ENCODE measurements at regions not wholly inside any gene's neighbourhood (a gene's known extent, or its start where the extent isn't known, plus 50 kb on each side); places are given as distances from the start of the nearest gene placed in this dataset.
"Not testable (repeated sequence)": the region's sequence is repeated elsewhere in the genome, so short reads cannot be mapped to it uniquely, and the experiment has no call there.

GRCh38 chr7:110557136-110557535 lies 533.8 kb upstream of the LRRN3 start:
- no peak overlapping the region for H3K27ac ChIP-seq (replicated peaks in 1 of 4)
- H3K9me3 ChIP-seq: peaks cover 0 to 12% (median 0%) of the 10 kb centered on the region in 4 donors
- intact Hi-C loops (cut with DNase I): no loop called here
- DNase-seq (ENCODE audit: extremely low spot score): no peak
- H3K4me1 ChIP-seq: no peaks in the 10 kb centered on the region
- TF ChIP-seq EP300 (IDR thresholded peaks at IDR 0.05): no peak
- no peak for TF ChIP-seq CTCF (IDR thresholded peaks at IDR 0.05)
- no peak for TF ChIP-seq POLR2A (IDR thresholded peaks at IDR 0.05; ENCODE audit: low read depth)
- no peak for TF ChIP-seq POLR2AphosphoS5 (IDR thresholded peaks at IDR 0.05)
- no peak overlapping the region for H3K4me3 ChIP-seq
- no peaks in the 10 kb centered on the region for H3K27me3 ChIP-seq
- H3K36me3 ChIP-seq: no peaks in the 10 kb centered on the region
- 69% methylated on average over 2 of the region's 2 CpGs for WGBS

DNA sequence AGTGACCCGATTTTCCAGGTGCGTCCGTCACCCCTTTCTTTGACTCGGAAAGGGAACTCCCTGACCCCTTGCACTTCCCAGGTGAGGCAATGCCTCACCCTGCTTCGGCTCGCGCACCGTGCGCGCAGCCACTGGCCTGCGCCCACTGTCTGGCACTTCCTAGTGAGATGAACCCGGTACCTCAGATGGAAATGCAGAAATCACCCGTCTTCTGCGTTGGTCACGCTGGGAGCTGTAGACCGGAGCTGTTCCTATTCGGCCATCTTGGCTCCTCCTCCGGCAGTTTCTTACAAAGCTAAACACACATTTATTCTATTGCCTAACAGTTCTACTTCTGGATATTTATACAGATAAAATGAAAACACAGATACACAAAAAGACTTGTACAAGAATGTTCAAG lies 527.6 kb upstream of the LRRN3 start:
- intact Hi-C loops (cut with DNase I): not testable (repeated sequence)

GRCh38 chr7:110564246-110564645 lies 526.7 kb upstream of the LRRN3 start:
- no peak for DNase-seq (ENCODE audit: extremely low spot score)
- H3K27ac ChIP-seq (replicated peaks in 1 of 4): no peak overlapping the region
- peaks cover 0 to 15% (median 7%) of the 10 kb centered on the region in 4 donors for H3K4me1 ChIP-seq
- H3K36me3 ChIP-seq: no peaks in the 10 kb centered on the region
- no peak for TF ChIP-seq POLR2A (IDR thresholded peaks at IDR 0.05; ENCODE audit: low read depth)
- H3K9me3 ChIP-seq: no peaks in the 10 kb centered on the region
- no peaks in the 10 kb centered on the region for H3K27me3 ChIP-seq
- intact Hi-C loops (cut with DNase I): no loop called here
- no peak overlapping the region for H3K4me3 ChIP-seq

More for the DNA sequence above, 527.6 kb upstream of the LRRN3 start:
- DNase-seq (ENCODE audit: extremely low spot score); H3K27ac ChIP-seq (replicated peaks in 1 of 4); H3K9me3 ChIP-seq; H3K4me3 ChIP-seq; H3K36me3 ChIP-seq; H3K27me3 ChIP-seq: not testable (repeated sequence)
- peaks cover 0 to 15% (median 7%) of the 10 kb centered on the region in 4 donors for H3K4me1 ChIP-seq
- WGBS: 87% methylated on average over 8 of the region's 18 CpGs

- H3K9me3 ChIP-seq: no peaks in the 10 kb centered on the region
- H3K4me1 ChIP-seq: peaks cover 0 to 15% (median 7%) of the 10 kb centered on the region in 4 donors
- intact Hi-C loops (cut with DNase I): no loop called here
- no peaks in the 10 kb centered on the region for H3K27me3 ChIP-seq
- H3K27ac ChIP-seq (replicated peaks in 1 of 4): no peak overlapping the region
- no peak for DNase-seq (ENCODE audit: extremely low spot score)
- no peaks in the 10 kb centered on the region for H3K36me3 ChIP-seq
- TF ChIP-seq CTCF (IDR thresholded peaks at IDR 0.05) (no peak), EP300 (IDR thresholded peaks at IDR 0.05) (no peak), POLR2AphosphoS5 (IDR thresholded peaks at IDR 0.05) (no peak), POLR2A (IDR thresholded peaks at IDR 0.05; ENCODE audit: low read depth) (no peak)
- 91% methylated on average over 3 of the region's 3 CpGs for WGBS
- no peak overlapping the region for H3K4me3 ChIP-seq
Measured at GRCh38 chr7:110568388-110568787, 522.5 kb upstream of the LRRN3 start.

- Histone ChIP-seq H3K27me3 (no peaks in the 10 kb centered on the region), H3K4me1 (peaks cover 0 to 13% (median 6%) of the 10 kb centered on the region in 4 donors), H3K36me3 (no peaks in the 10 kb centered on the region), H3K4me3 (no peak overlapping the region), H3K27ac (replicated peaks in 1 of 4) (no peak overlapping the region), H3K9me3 (no peaks in the 10 kb centered on the region)
- no peak for TF ChIP-seq CTCF (IDR thresholded peaks at IDR 0.05)
- TF ChIP-seq POLR2A (IDR thresholded peaks at IDR 0.05; ENCODE audit: low read depth): no peak
- no peak for TF ChIP-seq POLR2AphosphoS5 (IDR thresholded peaks at IDR 0.05)
- no peak for TF ChIP-seq EP300 (IDR thresholded peaks at IDR 0.05)
- DNase-seq (ENCODE audit: extremely low spot score): no peak
- 88% methylated on average over 6 of the region's 6 CpGs for WGBS
- intact Hi-C loops (cut with DNase I): no loop called here
Measured at GRCh38 chr7:110568932-110569331, 522.0 kb upstream of the LRRN3 start.

DNA sequence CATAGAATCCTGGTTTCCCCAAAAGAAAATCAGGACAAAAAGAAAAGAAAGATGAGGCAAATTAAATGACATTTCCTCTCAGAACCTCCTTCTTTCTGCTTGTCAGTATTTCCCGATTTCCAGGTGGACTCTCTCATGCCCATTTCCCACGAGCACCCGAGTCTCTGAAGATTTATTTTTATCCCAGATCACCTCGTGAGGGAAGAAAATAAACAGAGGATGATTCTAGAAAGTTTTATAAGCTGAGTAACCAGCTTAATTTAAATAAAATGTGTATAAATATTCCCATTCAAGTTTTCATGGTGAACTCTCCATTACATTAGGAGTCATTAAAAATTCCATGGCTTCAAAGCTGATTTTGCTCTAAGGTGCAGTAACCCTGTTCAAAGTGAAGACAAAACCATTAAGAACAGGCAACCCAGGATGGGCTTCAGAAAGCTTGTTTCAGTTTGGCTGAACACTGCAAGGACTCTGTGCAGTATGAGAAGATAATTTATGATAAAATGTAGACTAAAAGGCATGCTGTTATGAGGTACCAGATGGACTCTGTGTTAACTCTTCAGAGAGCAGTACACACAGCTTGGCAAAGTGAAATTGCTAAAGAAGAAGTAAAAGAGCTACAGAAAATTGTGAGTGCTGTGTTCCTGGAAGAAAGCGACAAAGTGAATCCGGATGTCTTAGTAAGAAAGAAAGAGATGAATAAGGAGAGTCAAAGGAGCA lies 521.3 kb upstream of the LRRN3 start:
- TF ChIP-seq CTCF (IDR thresholded peaks at IDR 0.05): no peak
- no peak for TF ChIP-seq POLR2AphosphoS5 (IDR thresholded peaks at IDR 0.05)
- no peak for TF ChIP-seq EP300 (IDR thresholded peaks at IDR 0.05)
- TF ChIP-seq POLR2A (IDR thresholded peaks at IDR 0.05; ENCODE audit: low read depth): no peak
- intact Hi-C loops (cut with DNase I): no loop called here
- H3K9me3 ChIP-seq: no peaks in the 10 kb centered on the region
- H3K4me1 ChIP-seq: peaks cover 0 to 5% (median 2%) of the 10 kb centered on the region in 4 donors
- WGBS: 42% methylated on average over 6 of the region's 6 CpGs
- no peaks in the 10 kb centered on the region for H3K36me3 ChIP-seq
- no peak for DNase-seq (ENCODE audit: extremely low spot score)
- no peak overlapping the region for H3K4me3 ChIP-seq
- H3K27ac ChIP-seq (replicated peaks in 1 of 4): no peak overlapping the region
- no peaks in the 10 kb centered on the region for H3K27me3 ChIP-seq

Measured in esophagus muscularis mucosa (tissue), 4 donors.